Tibial nerve (tissue), 4 donors: ENCODE measurements at regions not wholly inside any gene's neighbourhood (a gene's known extent, or its start where the extent isn't known, plus 50 kb on each side); places are given as distances from the start of the nearest gene placed in this dataset.

ENCODE experiments used
- CTCF ChIP-seq, 5 experiments: fragments of 200-600 bp in 3 of 5; fragments of 450-650 bp in 2 of 5; sonication (generic) in 3 of 5; IDR thresholded peaks; one replicate each; pipeline ENCODE4 v1.5.1; 2016 to 2019; ENCODE audit warnings: antibody characterized with exemption in 5 of 5, mild to moderate bottlenecking in 3 of 5, moderate library complexity in 2 of 5
- EP300 ChIP-seq, 2 donors: sonication (generic); formaldehyde crosslinking; IDR thresholded peaks; one replicate each; pipeline ENCODE4 v1.6.1; 2017; ENCODE audit warnings: antibody characterized with exemption in 2 of 2, mild to moderate bottlenecking in 1 of 2
- POLR2A ChIP-seq, 2 donors: fragments of 450-650 bp; IDR thresholded peaks; one replicate each; pipeline ENCODE4 v1.6.1; 2017; ENCODE audit warnings: antibody characterized with exemption in 2 of 2, mild to moderate bottlenecking in 2 of 2, moderate library complexity in 2 of 2

- TF ChIP-seq CTCF (IDR thresholded peaks at IDR 0.05) (no peak), POLR2A (IDR thresholded peaks at IDR 0.05) (no peak), EP300 (IDR thresholded peaks at IDR 0.05) (no peak)
These were observed 248.3 kb downstream of the MIAT start for GRCh38 chr22:26905640-26906039.
